IPS-11a (cell line): ENCODE measurements at regions not wholly inside any gene's neighbourhood (a gene's known extent, or its start where the extent isn't known, plus 50 kb on each side); places are given as distances from the start of the nearest gene placed in this dataset.

Experiments
- H3K4me3 ChIP-seq: one replicate; pipeline ENCODE4 v1.5.1; 2013; ENCODE audit warnings: low read depth, low read length, control low read depth

DNA sequence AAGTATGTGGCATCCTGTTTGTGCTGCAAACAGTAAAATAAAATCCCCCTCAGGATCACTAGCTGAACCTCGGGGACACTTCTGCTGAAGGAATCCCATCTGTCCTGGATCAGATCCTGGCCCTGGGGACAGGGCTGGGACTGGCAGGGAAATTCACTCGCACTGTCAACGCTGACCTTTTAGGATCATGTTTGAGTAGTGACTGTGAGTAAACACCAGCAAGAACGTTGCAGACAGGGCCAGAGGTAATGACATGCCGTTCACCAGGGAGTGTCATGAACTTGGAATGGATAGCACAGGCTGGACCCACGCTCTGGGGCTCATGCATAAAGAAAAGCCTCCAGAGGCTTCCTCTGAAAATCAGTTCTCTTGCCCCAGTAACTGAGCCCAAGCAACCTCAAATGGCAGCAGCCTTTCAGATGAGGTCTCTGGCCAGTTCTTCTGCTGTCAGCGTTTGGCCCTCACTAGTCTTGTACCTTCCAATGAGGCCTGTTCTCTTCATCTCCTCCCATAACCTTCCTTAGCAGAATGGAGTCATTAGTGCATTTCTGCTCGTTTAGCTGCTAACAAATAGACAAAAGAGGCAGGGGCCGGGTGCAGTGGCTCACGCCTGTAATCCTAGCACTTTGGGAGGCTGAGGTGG is 51.0 kb upstream of the BARX2 start:
- no peak overlapping the region for H3K4me3 ChIP-seq

DNA sequence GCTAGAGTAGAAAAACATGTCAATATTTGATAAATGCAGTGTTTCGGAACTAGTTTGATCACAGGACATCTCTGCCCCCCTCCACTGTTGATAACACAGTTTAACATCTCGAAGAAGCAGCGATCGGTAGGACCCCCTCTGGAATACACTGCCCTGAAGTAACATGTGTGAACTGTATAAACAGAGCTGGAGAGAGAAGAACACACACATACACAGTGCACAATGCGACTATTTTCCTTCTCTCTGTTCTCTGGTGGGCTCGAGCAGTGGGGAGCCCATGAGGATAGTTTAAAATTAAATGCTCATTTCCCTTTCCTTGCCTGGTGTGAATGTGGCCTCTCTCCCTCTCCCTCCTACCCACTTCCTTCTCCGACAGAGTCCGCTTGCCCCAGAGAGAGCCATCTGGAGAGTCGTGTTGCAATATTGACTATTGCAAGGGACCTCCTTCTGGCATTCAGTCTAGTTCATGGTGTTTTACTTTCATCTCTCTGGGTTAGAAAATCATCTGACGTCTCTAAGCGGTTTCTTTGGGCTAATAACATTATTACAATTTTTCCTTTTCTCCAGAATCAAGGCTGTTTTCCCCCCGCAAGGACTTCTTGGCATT is 51.6 kb upstream of the BARX2 start:
- no peak overlapping the region for H3K4me3 ChIP-seq

DNA sequence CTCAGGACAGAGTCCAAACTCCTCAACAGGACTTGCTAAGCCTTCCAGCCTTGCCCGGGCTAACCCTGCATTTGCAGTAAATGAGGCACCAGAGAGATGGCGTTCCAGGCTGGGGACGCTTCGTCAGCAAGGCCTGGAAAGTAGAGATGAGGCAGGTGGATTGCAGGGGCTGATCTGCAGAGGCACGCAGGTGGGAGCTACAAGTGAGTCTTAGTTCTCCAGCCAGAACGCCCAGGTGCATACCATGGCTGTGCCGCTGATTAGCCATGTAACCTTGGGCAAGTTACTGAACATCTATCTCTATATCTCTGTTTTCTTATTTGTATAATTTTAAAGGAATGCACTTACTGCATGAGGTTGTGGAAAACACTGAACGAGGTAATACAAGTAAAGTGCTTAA is 52.7 kb upstream of the BARX2 start:
- no peak overlapping the region for H3K4me3 ChIP-seq

DNA sequence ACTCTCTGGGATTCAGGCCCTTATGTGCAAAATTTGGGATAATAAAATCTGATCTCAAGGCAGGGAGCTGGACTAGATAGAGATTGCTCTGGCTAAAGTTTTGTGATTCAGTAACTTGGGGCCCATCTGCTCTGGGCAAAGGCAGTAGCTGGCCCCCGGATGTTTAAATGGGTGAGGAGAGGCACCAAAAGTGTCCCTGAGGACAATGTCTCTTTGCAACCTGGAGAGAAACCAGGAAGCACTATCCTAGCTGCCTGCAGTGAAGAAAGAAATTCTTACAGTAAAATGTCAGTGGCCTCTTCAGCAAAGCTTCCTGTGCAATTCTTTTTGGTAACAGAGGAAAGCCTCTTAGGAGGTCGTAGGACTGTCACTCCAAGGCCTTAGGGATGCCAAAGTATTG is 54.6 kb upstream of the BARX2 start:
- no peak overlapping the region for H3K4me3 ChIP-seq

DNA sequence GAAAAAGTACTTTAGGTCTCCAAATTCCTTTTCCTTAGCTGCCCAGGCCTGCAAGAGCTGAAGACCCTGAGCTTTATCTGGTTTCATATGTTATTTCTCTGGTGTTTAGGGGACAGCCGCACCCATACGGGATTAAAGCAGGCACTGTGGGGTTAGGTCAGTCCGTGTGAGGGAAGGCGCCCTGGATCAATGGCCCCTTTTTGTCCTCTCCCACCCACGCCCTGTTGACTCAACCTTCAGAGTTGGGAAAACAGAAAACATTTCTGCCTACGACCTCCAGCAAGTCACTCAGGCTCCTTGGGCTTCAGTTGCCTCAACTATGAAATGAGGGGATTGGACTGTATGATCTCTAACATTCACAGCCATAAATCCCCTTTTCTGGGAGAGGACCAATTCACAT is 55.2 kb upstream of the BARX2 start:
- no peak overlapping the region for H3K4me3 ChIP-seq

DNA sequence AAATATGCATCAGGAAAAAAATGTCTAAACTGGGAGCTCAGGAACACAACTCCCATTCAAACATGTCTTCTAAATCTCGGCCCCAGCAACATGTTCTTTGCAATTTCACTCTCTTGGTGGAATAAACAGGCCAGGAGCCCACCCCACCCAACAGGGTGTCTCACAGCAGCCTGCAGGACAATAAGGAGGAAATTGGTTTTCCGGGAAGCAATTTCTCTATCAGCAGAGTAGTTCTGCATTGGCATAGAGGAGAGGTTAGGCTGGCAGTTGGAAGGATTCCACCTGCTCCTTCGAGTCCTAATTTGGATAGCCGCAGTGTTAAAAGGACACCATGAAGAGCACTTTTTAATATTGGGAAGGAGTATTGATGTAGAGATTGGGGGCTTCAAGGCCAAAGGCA is 55.9 kb upstream of the BARX2 start:
- no peak overlapping the region for H3K4me3 ChIP-seq

- no peak overlapping the region for H3K4me3 ChIP-seq
These were observed 56.4 kb upstream of the BARX2 start for GRCh38 chr11:129319201-129319600.

DNA sequence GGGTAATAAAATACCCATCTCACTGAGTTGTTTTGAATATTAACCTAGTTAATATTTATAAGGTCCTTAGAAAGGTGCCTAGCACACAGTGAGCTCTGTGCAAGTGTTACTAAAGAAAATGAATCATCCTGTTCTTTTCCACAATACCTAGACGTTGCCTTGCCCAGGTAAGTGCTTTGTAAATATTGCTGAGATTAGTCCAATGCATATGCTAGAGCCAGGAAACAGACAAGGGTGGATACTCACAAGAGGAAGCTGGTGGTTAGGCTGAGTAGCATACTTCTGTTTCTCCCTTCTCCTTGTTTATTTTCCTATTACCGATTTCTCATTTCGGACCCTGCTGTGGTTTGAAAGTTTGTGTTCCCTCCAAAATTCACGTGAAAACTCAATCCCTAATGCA is 58.1 kb upstream of the BARX2 start:
- H3K4me3 ChIP-seq, result no peak overlapping the region

- H3K4me3 ChIP-seq, result no peak overlapping the region
These were observed 58.9 kb upstream of the BARX2 start for GRCh38 chr11:129316781-129317180.

DNA sequence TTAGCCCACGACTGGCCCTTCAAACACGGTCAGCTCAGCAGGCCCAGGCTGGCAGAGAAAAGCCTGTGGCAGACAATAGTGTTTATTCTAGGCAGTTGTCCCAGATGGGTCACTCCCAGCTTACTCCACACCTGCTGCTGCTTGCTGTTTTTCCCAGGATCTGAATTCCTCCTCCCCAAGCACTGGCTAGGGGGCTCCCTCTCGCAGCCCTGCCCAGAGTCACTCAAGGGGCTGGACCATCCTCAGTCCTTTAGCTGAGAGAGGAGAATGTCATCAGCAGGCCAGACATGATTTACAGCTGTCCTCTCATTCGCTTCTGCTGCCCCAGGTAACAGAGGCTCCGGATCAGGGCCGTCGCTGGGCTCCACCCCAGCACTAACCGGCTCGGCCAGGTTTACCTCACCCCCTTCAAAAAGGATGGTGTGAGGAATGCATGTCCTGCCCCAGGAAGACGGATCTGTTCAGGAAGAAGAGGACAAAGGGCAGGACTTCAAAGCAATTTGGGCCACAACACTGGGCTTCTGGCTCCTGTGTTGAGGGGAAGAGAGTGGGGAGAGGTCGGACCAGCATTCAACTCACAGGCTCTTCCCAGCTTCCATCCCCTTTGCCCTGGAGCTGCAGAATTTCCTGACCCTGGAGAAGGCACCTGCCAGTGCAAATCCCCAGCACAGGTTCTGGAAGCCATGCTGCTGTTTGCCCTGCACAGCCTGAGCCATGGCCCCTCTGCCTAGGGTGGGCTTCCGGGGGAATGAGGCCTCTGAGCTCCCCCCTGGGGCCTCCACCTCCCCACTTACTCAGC is 59.7 kb upstream of the BARX2 start:
- no peak overlapping the region for H3K4me3 ChIP-seq

DNA sequence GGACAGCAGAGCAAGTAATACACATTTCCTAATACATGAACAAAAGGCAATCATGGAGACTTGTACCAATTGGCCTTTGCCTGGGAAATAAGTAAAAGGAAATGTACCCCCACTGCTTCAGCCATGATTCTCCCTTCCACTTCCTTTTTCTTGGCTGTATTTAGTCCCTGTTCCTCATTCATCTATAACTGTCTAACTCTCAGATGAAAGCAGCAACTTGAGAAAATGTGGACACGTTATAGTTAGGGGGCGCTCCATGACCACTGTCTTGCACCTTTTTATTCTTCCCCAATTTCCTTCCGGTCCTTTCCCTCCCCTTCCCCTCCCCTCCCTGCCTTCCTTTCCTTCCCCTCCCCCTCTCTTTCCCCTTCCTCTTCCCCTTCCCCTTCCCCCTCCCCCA is 61.3 kb upstream of the BARX2 start:
- no peak overlapping the region for H3K4me3 ChIP-seq

- H3K4me3 ChIP-seq, result no peak overlapping the region
These were observed 61.9 kb upstream of the BARX2 start for GRCh38 chr11:129313541-129314297.

DNA sequence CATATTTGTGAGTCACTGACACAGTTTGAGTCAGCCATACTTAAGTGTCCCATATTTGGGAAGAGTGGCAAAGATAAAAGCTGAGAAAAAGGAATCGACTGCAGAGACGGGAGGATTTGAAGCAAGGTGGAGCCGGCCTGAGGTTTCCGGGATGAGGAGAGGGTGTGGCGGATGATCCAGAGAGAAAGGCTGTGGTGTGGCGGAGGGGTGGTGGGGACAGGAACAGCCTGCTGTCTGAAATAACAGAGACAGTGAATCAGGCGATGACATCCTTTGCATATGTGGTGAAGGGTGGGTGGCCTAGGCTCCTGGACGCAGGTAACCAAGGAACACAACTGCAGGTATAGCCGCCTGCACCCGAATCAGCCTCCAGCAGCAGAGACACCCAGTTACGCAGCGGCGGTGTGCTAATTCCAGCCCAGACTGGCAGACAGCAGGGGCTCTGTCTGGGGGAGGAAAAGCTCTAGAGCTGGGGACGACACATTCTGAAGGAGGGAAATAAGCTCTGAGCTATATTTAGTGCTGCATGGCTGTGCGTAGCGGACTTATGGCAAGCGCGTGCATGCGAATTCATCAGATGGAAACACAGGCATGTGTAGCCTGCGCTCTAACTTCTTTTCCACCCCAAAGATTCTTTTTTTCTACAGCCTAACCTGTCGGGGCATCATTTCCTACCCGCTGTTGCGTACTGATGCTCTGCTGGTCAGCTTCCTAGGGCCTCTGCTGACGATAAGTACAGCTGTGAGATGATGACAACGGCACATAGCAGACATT is 62.7 kb upstream of the BARX2 start:
- no peak overlapping the region for H3K4me3 ChIP-seq

- no peak overlapping the region for H3K4me3 ChIP-seq
These were observed 67.3 kb upstream of the BARX2 start for GRCh38 chr11:129308241-129308865.

DNA sequence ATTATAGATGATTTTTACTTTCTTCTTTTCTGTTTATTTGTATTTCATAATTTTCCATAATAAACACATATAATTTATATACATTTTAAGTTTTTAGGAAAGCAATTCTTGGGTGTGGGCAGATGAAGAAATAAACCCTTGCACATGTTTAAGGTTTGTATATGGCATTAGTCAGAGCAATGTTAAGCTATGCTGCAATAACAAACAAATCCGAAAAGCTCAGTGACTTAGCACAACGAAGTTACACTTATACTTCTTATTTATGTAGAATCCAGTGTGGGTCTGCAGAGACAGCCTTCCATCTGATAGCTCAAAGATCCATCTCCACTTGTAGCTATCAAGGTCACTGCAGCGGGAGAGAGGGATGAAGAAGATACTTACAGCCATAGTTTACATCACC is 68.5 kb upstream of the BARX2 start:
- H3K4me3 ChIP-seq, result no peak overlapping the region

- no peak overlapping the region for H3K4me3 ChIP-seq
These were observed 73.1 kb upstream of the BARX2 start for GRCh38 chr11:129302386-129303101.

DNA sequence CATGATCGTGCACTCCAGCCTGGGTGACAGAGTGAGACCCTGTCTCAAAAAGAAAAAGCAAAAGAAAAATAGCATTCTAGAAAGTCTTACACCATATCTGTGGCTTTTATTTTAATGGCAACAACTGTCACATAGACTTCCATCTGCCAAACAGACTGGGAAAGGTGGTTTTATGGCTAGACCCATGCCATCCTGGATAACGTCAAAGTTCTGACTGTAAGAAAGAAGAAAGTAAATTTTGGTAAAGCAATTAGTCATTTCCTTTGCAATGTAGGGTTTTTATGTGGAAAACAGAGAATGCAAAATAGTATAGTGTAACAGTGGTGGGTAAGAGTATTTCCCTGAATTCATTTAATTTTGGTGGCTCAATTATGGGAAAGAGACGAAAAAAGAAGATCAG is 75.5 kb upstream of the BARX2 start:
- no peak overlapping the region for H3K4me3 ChIP-seq

DNA sequence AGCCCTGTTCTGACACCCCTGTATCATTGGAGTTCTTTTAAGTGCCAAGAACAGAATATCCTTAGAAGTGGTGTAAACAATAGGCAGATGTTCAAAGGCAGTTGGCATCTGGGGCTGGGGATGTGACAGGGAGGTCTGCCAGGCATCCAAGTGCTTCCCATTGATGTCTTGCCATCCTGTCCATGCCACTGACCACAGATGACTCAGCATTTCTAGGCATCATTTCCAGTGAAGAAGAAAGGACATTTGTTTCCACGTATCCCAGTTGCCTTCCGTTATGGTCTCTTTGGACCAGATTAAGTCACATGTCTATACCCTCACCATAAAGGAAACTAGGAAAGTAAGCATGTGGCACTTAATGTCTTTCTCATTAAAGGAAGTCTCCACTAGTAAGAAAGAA is 76.7 kb upstream of the BARX2 start:
- H3K4me3 ChIP-seq, result no peak overlapping the region

DNA sequence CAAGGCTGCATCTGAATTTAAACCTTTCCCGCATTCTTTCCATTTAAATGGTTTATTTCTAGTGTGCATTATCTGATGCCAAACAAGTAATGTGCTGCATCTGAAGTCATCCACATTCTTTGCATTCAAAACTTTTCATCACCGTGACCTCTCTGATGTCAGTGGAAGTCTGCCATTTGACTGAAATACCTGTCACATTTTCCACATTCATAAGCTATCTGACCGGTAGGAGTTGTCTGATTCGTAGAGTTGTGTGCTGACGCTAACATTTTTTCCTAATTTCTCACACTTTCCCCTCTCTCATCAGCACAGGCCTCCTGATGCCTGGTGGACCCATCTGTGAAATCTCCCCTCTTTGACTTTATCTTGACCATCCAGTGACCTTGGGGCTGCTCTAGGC is 79.9 kb upstream of the BARX2 start:
- H3K4me3 ChIP-seq, result no peak overlapping the region

GRCh38 chr11:129292771-129293170 is 82.9 kb upstream of the BARX2 start:
- H3K4me3 ChIP-seq, result no peak overlapping the region
